HEK293T (cell line): ENCODE measurements at regions not wholly inside any gene's neighbourhood (a gene's known extent, or its start where the extent isn't known, plus 50 kb on each side); places are given as distances from the start of the nearest gene placed in this dataset.

ENCODE experiments used
- BHLHE40 ChIP-seq: fragments of 450-650 bp; IDR thresholded peaks from 2 replicates; pipeline ENCODE4 v1.6.1; 2016; ENCODE audit warnings: mild to moderate bottlenecking, moderate library complexity, borderline replicate concordance
- FOXM1 ChIP-seq: fragments of 450-650 bp; IDR thresholded peaks from 2 replicates; pipeline ENCODE4 v1.6.1; 2017; ENCODE audit warnings: mild to moderate bottlenecking, borderline replicate concordance
- SP1 ChIP-seq: fragments of 450-650 bp; IDR thresholded peaks from 2 replicates; pipeline ENCODE4 v1.6.1; 2017
- SUZ12 ChIP-seq: fragments of 450-650 bp; IDR thresholded peaks from 2 replicates; pipeline ENCODE4 v1.6.1; 2016; ENCODE audit warnings: mild to moderate bottlenecking

DNA sequence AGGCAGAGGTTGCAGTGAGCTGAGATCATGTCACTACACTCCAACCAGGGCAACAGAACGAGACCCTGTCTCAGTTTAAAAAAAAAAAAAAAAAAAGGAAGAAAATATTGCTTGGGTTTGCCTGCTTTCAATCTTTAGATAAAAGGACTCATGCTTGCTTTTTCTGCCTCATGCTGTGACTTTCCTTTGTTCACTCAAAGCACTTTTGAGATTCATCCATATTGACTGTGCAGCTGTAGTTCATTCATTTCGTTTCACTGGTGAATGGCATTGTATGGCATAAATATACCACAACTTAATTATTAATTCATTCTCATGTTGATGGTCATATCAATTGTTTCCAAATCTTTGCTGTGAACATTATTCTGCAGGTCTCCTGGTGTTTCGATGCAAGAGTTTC lies 97.6 kb upstream of the NFE2L3 start:
- TF ChIP-seq SUZ12, result no peak
- TF ChIP-seq BHLHE40, result no peak
- no peak for TF ChIP-seq FOXM1
- TF ChIP-seq SP1, result no peak
